T-cell (primary cell): ENCODE measurements at regions not wholly inside any gene's neighbourhood (a gene's known extent, or its start where the extent isn't known, plus 50 kb on each side); places are given as distances from the start of the nearest gene placed in this dataset.

Source experiments
- ATAC-seq, 4 experiments: fragments of 200-7000 bp in 3 of 4; fragments of 150-1000 bp in 1 of 4; cut with Tn5 transposase; replicated peaks in 1 of 4; 1 replicate in 3 of 4; 2 replicates in 1 of 4; pipeline ENCODE4 v1.10.0; 2021; ENCODE audit warnings: moderate library complexity in 3 of 4, mild to moderate bottlenecking in 2 of 4, moderate number of reproducible peaks in 1 of 4
- CTCF ChIA-PET, 2 donors: fragments of 300-600 bp; sonication (Branson Sonifier 250); formaldehyde crosslinking; loops; one replicate each; lab custom pipeline; 2022; ENCODE audit warnings: antibody characterized with exemption in 2 of 2; lab: Charles Lee
- POLR2A ChIA-PET, 2 donors: fragments of 300-600 bp; sonication (Branson Sonifier 250); formaldehyde crosslinking; loops; one replicate each; lab custom pipeline; 2022; ENCODE audit warnings: antibody characterized with exemption in 2 of 2; lab: Charles Lee
- DNase-seq, 35 experiments: peaks; one replicate each; pipeline versions ENCODE4 v3.0.0 to v3.0.0-alpha.2; 2013 to 2023
- H3K27ac ChIP-seq: one replicate; pipeline ENCODE4 v1.5.1; 2013; ENCODE audit warnings: low read length
- H3K27me3 ChIP-seq, 2 experiments: replicated peaks in 1 of 2; 1 replicate in 1 of 2; 2 replicates in 1 of 2; pipeline versions ENCODE4 v1.6.1 to v1.7.0; 2013; ENCODE audit warnings: low read length in 1 of 2, mixed read lengths in 1 of 2; ENCODE audit not compliant: control insufficient read depth in 2 of 2, insufficient read depth in 2 of 2; ENCODE audit errors: extremely low read depth in 1 of 2
- H3K36me3 ChIP-seq, 2 donors: 1 replicate in 1 of 2; 2 replicates in 1 of 2; pipeline versions ENCODE4 v1.6.1 to v1.7.0; 2013; ENCODE audit warnings: low read length in 1 of 2; ENCODE audit not compliant: control insufficient read depth in 2 of 2, insufficient read depth in 1 of 2; ENCODE audit errors: extremely low read depth in 1 of 2
- H3K4me1 ChIP-seq, 2 experiments: 1 replicate in 1 of 2; 2 replicates in 1 of 2; pipeline versions ENCODE4 v1.6.1 to v1.7.0; 2013; ENCODE audit warnings: low read length in 2 of 2, mixed read lengths in 1 of 2; ENCODE audit not compliant: insufficient read depth in 2 of 2, control insufficient read depth in 1 of 2; ENCODE audit errors: extremely low read depth in 1 of 2
- H3K4me3 ChIP-seq, 2 donors: 1 replicate in 1 of 2; 2 replicates in 1 of 2; pipeline versions ENCODE4 v1.5.1 to v1.7.0; 2013; ENCODE audit warnings: mild to moderate bottlenecking in 2 of 2, low read length in 1 of 2, moderate library complexity in 1 of 2; ENCODE audit not compliant: control insufficient read depth in 1 of 2; ENCODE audit errors: extremely low read depth in 1 of 2
- H3K9me3 ChIP-seq: 2 replicates; pipeline ENCODE4 v1.7.0; 2013
- H3K27ac Mint-ChIP-seq, 2 donors: one replicate each; pipeline ENCODE4 v1.8.0; 2020 to 2021; ENCODE audit warnings: mild to moderate bottlenecking in 2 of 2, mixed read lengths in 2 of 2
- H3K27me3 Mint-ChIP-seq, 2 donors: one replicate each; pipeline ENCODE4 v1.8.0; 2021 to 2022; ENCODE audit warnings: mixed read lengths in 2 of 2
- H3K36me3 Mint-ChIP-seq: one replicate; pipeline ENCODE4 v1.8.0; 2021; ENCODE audit warnings: mixed read lengths
- H3K4me1 Mint-ChIP-seq, 3 donors: one replicate each; pipeline ENCODE4 v1.8.0; 2020 to 2022; ENCODE audit warnings: mixed read lengths in 3 of 3, mild to moderate bottlenecking in 1 of 3
- H3K4me3 Mint-ChIP-seq, 3 donors: one replicate each; pipeline ENCODE4 v1.8.0; 2020 to 2022; ENCODE audit warnings: mild to moderate bottlenecking in 3 of 3, mixed read lengths in 3 of 3, moderate library complexity in 3 of 3
- H3K9me3 Mint-ChIP-seq, 3 donors: one replicate each; pipeline ENCODE4 v1.8.0; 2020 to 2022; ENCODE audit warnings: mixed read lengths in 3 of 3
- WGBS: methylation state at CpG from one replicate; pipeline ENCODE4 v1.1.5; 2013; ENCODE audit warnings: missing lambda C conversion rate; ENCODE audit not compliant: insufficient coverage; 5-methylcytosine and 5-hydroxymethylcytosine counted together

GRCh38 chr3:81300324-81300927 is 461.0 kb downstream of the GBE1 start:
- POLR2A ChIA-PET, result no interaction called here
- Mint-ChIP-seq H3K9me3 (peaks cover 0 to 11% (median 5%) of the 10 kb centered on the region in 3 donors), H3K4me3 (no peak overlapping the region), H3K27ac (no peak overlapping the region), H3K36me3 (no peaks in the 10 kb centered on the region), H3K4me1 (no peaks in the 10 kb centered on the region), H3K27me3 (no peaks in the 10 kb centered on the region)
- Histone ChIP-seq H3K4me3 (no peak overlapping the region), H3K4me1 (no peaks in the 10 kb centered on the region), H3K27ac (no peak overlapping the region), H3K36me3 (no peaks in the 10 kb centered on the region), H3K27me3 (no peaks in the 10 kb centered on the region), H3K9me3 (no peaks in the 10 kb centered on the region)
- 33% methylated on average over 1 of the region's 8 CpGs for WGBS
- DNase-seq (no peak), ATAC-seq (no peak)
- CTCF ChIA-PET, result no interaction called here

- H3K9me3 Mint-ChIP-seq, result peaks cover 0 to 11% (median 5%) of the 10 kb centered on the region in 3 donors
- WGBS, result 100% methylated on average over 1 of the region's 3 CpGs
- H3K4me3 Mint-ChIP-seq, result no peak overlapping the region
- DNase-seq (no peak), ATAC-seq (no peak)
- Histone ChIP-seq H3K9me3 (no peaks in the 10 kb centered on the region), H3K4me1 (no peaks in the 10 kb centered on the region), H3K27ac (no peak overlapping the region), H3K4me3 (no peak overlapping the region), H3K27me3 (no peaks in the 10 kb centered on the region), H3K36me3 (no peaks in the 10 kb centered on the region)
- H3K4me1 Mint-ChIP-seq, result no peaks in the 10 kb centered on the region
- no peaks in the 10 kb centered on the region for H3K27me3 Mint-ChIP-seq
- ChIA-PET CTCF (no interaction called here), POLR2A (no interaction called here)
- no peaks in the 10 kb centered on the region for H3K36me3 Mint-ChIP-seq
- H3K27ac Mint-ChIP-seq, result no peak overlapping the region
These were observed 462.0 kb downstream of the GBE1 start for GRCh38 chr3:81299481-81299880.

- POLR2A ChIA-PET, result no interaction called here
- no peaks in the 10 kb centered on the region for H3K9me3 ChIP-seq
- peaks cover 0 to 11% (median 5%) of the 10 kb centered on the region in 3 donors for H3K9me3 Mint-ChIP-seq
These were observed 465.4 kb downstream of the GBE1 start for GRCh38 chr3:81295906-81296577.

GRCh38 chr3:81293156-81293555 is 468.3 kb downstream of the GBE1 start:
- DNase-seq (no peak), ATAC-seq (no peak)
- CTCF ChIA-PET, result no interaction called here
- peaks cover 0 to 7% (median 3%) of the 10 kb centered on the region in 3 donors for H3K9me3 Mint-ChIP-seq
- no peak overlapping the region for H3K27ac Mint-ChIP-seq
- Histone ChIP-seq H3K4me1 (no peaks in the 10 kb centered on the region), H3K36me3 (no peaks in the 10 kb centered on the region), H3K27me3 (no peaks in the 10 kb centered on the region), H3K27ac (no peak overlapping the region), H3K4me3 (no peak overlapping the region), H3K9me3 (no peaks in the 10 kb centered on the region)
- POLR2A ChIA-PET, result no interaction called here
- no peaks in the 10 kb centered on the region for H3K4me1 Mint-ChIP-seq
- H3K36me3 Mint-ChIP-seq, result no peaks in the 10 kb centered on the region
- 63% methylated on average over 2 of the region's 3 CpGs for WGBS
- H3K4me3 Mint-ChIP-seq, result no peak overlapping the region
- H3K27me3 Mint-ChIP-seq, result no peaks in the 10 kb centered on the region

More at GRCh38 chr3:81295906-81296577, 465.4 kb downstream of the GBE1 start:
- Histone ChIP-seq H3K27me3 (no peaks in the 10 kb centered on the region), H3K27ac (no peak overlapping the region), H3K36me3 (no peaks in the 10 kb centered on the region), H3K4me1 (no peaks in the 10 kb centered on the region), H3K4me3 (no peak overlapping the region)
- Mint-ChIP-seq H3K27me3 (no peaks in the 10 kb centered on the region), H3K36me3 (no peaks in the 10 kb centered on the region), H3K27ac (no peak overlapping the region), H3K4me3 (no peak overlapping the region), H3K4me1 (no peaks in the 10 kb centered on the region)
- ATAC-seq (no peak), DNase-seq (no peak)
- CTCF ChIA-PET, result no interaction called here
- WGBS, result 67% methylated on average over 1 of the region's 1 CpG

- no peaks in the 10 kb centered on the region for H3K4me1 Mint-ChIP-seq
- peaks cover 0 to 7% (median 7%) of the 10 kb centered on the region in 3 donors for H3K9me3 Mint-ChIP-seq
- no peak for DNase-seq
- H3K27ac Mint-ChIP-seq, result no peak overlapping the region
- ChIA-PET POLR2A (no interaction called here), CTCF (no interaction called here)
- Histone ChIP-seq H3K27me3 (no peaks in the 10 kb centered on the region), H3K27ac (no peak overlapping the region), H3K4me3 (no peak overlapping the region), H3K9me3 (no peaks in the 10 kb centered on the region), H3K4me1 (no peaks in the 10 kb centered on the region), H3K36me3 (no peaks in the 10 kb centered on the region)
- no peaks in the 10 kb centered on the region for H3K27me3 Mint-ChIP-seq
- no CpG with 5 or more reads among the region's 1 CpG for WGBS
- ATAC-seq, result no peak
- no peaks in the 10 kb centered on the region for H3K36me3 Mint-ChIP-seq
- no peak overlapping the region for H3K4me3 Mint-ChIP-seq
These were observed 469.9 kb downstream of the GBE1 start for GRCh38 chr3:81291586-81291985.

- DNase-seq (no peak), ATAC-seq (no peak)
- H3K36me3 Mint-ChIP-seq, result no peaks in the 10 kb centered on the region
- H3K4me3 Mint-ChIP-seq, result no peak overlapping the region
- peaks cover 0 to 5% (median 0%) of the 10 kb centered on the region in 3 donors for H3K9me3 Mint-ChIP-seq
- H3K27me3 Mint-ChIP-seq, result no peaks in the 10 kb centered on the region
- Histone ChIP-seq H3K4me3 (no peak overlapping the region), H3K27ac (no peak overlapping the region), H3K4me1 (no peaks in the 10 kb centered on the region), H3K9me3 (no peaks in the 10 kb centered on the region), H3K27me3 (no peaks in the 10 kb centered on the region), H3K36me3 (no peaks in the 10 kb centered on the region)
- H3K27ac Mint-ChIP-seq, result no peak overlapping the region
- no peaks in the 10 kb centered on the region for H3K4me1 Mint-ChIP-seq
- WGBS, result 90% methylated on average over 2 of the region's 3 CpGs
- ChIA-PET POLR2A (no interaction called here), CTCF (no interaction called here)
These were observed 471.8 kb downstream of the GBE1 start for GRCh38 chr3:81289676-81290075.
